HG03097 (cell line): ENCODE measurements at regions not wholly inside any gene's neighbourhood (a gene's known extent, or its start where the extent isn't known, plus 50 kb on each side); places are given as distances from the start of the nearest gene placed in this dataset.
"Not testable (repeated sequence)": the region's sequence is repeated elsewhere in the genome, so short reads cannot be mapped to it uniquely, and the experiment has no call there.

Experiments
- ATAC-seq: cut with Tn5 transposase; IDR thresholded peaks from one replicate; pipeline ENCODE4 v1.9.1; 2021; ENCODE audit not compliant: unreplicated experiment, low FRiP score

- no peak for ATAC-seq
These were observed 884.5 kb downstream of the TLE1 start for GRCh38 chr9:80804873-80805272.

- no peak for ATAC-seq
These were observed 891.3 kb downstream of the TLE1 start for GRCh38 chr9:80797831-80798688.

- no peak for ATAC-seq
These were observed 892.1 kb downstream of the TLE1 start for GRCh38 chr9:80797101-80797829.

GRCh38 chr9:80796632-80797031 is 892.7 kb downstream of the TLE1 start:
- no peak for ATAC-seq

- ATAC-seq = no peak
These were observed 895.1 kb downstream of the TLE1 start for GRCh38 chr9:80794197-80794596.

GRCh38 chr9:80793706-80794105 is 895.6 kb downstream of the TLE1 start:
- ATAC-seq = no peak

GRCh38 chr9:80792726-80793125 is 896.6 kb downstream of the TLE1 start:
- ATAC-seq = no peak

GRCh38 chr9:80791836-80792235 is 897.5 kb downstream of the TLE1 start:
- no peak for ATAC-seq

- no peak for ATAC-seq
These were observed 898.6 kb downstream of the TLE1 start for GRCh38 chr9:80790764-80791163.

GRCh38 chr9:80789831-80790230 is 899.5 kb downstream of the TLE1 start:
- no peak for ATAC-seq

GRCh38 chr9:80787636-80788035 is 901.7 kb downstream of the TLE1 start:
- no peak for ATAC-seq

- no peak for ATAC-seq
These were observed 904.7 kb downstream of the TLE1 start for GRCh38 chr9:80784647-80785046.

GRCh38 chr9:80775971-80776370 is 913.4 kb downstream of the TLE1 start:
- ATAC-seq = no peak

- ATAC-seq = no peak
These were observed 913.8 kb downstream of the TLE1 start for GRCh38 chr9:80775530-80775929.

- ATAC-seq = no peak
These were observed 917.6 kb downstream of the TLE1 start for GRCh38 chr9:80771555-80772347.

- no peak for ATAC-seq
These were observed 925.8 kb downstream of the TLE1 start for GRCh38 chr9:80763536-80763935.

GRCh38 chr9:80755586-80755985 is 933.8 kb downstream of the TLE1 start:
- no peak for ATAC-seq

GRCh38 chr9:80747056-80747455 is 942.3 kb downstream of the TLE1 start:
- not testable (repeated sequence) for ATAC-seq

GRCh38 chr9:80732506-80732905 is 956.8 kb downstream of the TLE1 start:
- no peak for ATAC-seq

GRCh38 chr9:80720579-80720978 is 968.8 kb downstream of the TLE1 start:
- no peak for ATAC-seq

- ATAC-seq = no peak
These were observed 982.2 kb downstream of the TLE1 start for GRCh38 chr9:80707120-80707519.
